ENCODE measurements at regions not wholly inside any gene's neighbourhood (a gene's known extent, or its start where the extent isn't known, plus 50 kb on each side); places are given as distances from the start of the nearest gene placed in this dataset.
"Not testable (repeated sequence)": the region's sequence is repeated elsewhere in the genome, so short reads cannot be mapped to it uniquely, and the experiment has no call there.

DNA sequence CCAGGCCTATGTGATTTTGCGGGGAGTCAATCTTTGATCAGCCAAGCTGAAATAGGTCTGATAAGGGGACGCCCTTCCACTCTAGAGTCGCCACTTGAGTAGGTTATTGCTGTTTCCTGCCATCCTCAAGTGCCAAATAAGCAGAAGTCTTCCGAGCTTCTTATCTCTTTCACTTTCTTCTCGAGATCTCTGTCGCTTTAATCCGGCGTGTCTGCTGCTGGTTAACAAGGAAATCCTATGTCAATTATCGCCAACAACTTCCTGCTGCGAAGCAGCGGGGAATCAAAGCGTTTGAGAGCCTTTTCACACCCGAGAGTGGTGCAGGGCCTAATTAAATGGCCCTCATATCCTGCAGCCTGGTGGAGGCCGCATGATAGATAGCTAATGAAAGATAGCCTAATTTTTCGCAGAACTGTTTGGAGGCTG, 215.9 kb downstream of the RAB11FIP2 start:
- H3K4me1 ChIP-seq (ENCODE audit: insufficient read depth) = peaks cover 26% of the 10 kb centered on the region
- ATAC-seq (peak; percentile 78), DNase-seq (ENCODE audit: low spot score) (peak; percentile 74)
- Mint-ChIP-seq H3K36me3 (ENCODE audit: low read depth) (no peaks in the 10 kb centered on the region), H3K4me1 (peaks cover 26% of the 10 kb centered on the region), H3K9me3 (no peaks in the 10 kb centered on the region; the same call in 1 of the 3 replicates), H3K4me3 (no peak overlapping the region), H3K27me3 (ENCODE audit: insufficient read depth, low read depth, poor library complexity) (no peaks in the 10 kb centered on the region), H3K27ac (peak overlapping the region; percentile 80; the same call in 1 of the 2 replicates)
- no peak overlapping the region for H3K4me3 ChIP-seq
- no peaks in the 10 kb centered on the region for H3K27me3 ChIP-seq (ENCODE audit: insufficient read depth)
- peak overlapping the region; percentile 17; the same call in 1 of the 2 replicates for H3K4me2 ChIP-seq
- no peaks in the 10 kb centered on the region for H3F3A ChIP-seq (replicated peaks; ENCODE audit: low read depth)
- peaks cover 3% of the 10 kb centered on the region; the same call in 1 of the 2 replicates for H3K9me2 ChIP-seq (ENCODE audit: insufficient read depth)
- H3K36me3 ChIP-seq (ENCODE audit: insufficient read depth) = no peaks in the 10 kb centered on the region
- peak overlapping the region; percentile 11; the same call in 1 of the 2 replicates for H2AFZ ChIP-seq
- TF ChIP-seq EZH2phosphoT487 (IDR thresholded peaks at IDR 0.05; ENCODE audit: unreplicated experiment) = no peak
- TF ChIP-seq NANOG (IDR thresholded peaks at IDR 0.05; ENCODE audit: borderline replicate concordance) = no peak
- no peak for TF ChIP-seq POLR2AphosphoS5 (IDR thresholded peaks at IDR 0.05; ENCODE audit: low read depth)
- TF ChIP-seq ZNF331 (CRISPR knock-in tag; IDR thresholded peaks at IDR 0.05; ENCODE audit: low read depth) = no peak
- TF ChIP-seq JUNB (IDR thresholded peaks at IDR 0.05; ENCODE audit: unreplicated experiment) = no peak
- TF ChIP-seq CREB1 (CRISPR knock-in tag; IDR thresholded peaks at IDR 0.05; ENCODE audit: low read depth) = no peak
- no peak for TF ChIP-seq ZNF114 (CRISPR knock-in tag; IDR thresholded peaks at IDR 0.05)
- TF ChIP-seq, protein P1, sequence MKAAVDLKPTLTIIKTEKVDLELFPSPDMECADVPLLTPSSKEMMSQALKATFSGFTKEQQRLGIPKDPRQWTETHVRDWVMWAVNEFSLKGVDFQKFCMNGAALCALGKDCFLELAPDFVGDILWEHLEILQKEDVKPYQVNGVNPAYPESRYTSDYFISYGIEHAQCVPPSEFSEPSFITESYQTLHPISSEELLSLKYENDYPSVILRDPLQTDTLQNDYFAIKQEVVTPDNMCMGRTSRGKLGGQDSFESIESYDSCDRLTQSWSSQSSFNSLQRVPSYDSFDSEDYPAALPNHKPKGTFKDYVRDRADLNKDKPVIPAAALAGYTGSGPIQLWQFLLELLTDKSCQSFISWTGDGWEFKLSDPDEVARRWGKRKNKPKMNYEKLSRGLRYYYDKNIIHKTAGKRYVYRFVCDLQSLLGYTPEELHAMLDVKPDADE (IDR thresholded peaks at IDR 0.05) = no peak
- TF ChIP-seq, protein P2, sequence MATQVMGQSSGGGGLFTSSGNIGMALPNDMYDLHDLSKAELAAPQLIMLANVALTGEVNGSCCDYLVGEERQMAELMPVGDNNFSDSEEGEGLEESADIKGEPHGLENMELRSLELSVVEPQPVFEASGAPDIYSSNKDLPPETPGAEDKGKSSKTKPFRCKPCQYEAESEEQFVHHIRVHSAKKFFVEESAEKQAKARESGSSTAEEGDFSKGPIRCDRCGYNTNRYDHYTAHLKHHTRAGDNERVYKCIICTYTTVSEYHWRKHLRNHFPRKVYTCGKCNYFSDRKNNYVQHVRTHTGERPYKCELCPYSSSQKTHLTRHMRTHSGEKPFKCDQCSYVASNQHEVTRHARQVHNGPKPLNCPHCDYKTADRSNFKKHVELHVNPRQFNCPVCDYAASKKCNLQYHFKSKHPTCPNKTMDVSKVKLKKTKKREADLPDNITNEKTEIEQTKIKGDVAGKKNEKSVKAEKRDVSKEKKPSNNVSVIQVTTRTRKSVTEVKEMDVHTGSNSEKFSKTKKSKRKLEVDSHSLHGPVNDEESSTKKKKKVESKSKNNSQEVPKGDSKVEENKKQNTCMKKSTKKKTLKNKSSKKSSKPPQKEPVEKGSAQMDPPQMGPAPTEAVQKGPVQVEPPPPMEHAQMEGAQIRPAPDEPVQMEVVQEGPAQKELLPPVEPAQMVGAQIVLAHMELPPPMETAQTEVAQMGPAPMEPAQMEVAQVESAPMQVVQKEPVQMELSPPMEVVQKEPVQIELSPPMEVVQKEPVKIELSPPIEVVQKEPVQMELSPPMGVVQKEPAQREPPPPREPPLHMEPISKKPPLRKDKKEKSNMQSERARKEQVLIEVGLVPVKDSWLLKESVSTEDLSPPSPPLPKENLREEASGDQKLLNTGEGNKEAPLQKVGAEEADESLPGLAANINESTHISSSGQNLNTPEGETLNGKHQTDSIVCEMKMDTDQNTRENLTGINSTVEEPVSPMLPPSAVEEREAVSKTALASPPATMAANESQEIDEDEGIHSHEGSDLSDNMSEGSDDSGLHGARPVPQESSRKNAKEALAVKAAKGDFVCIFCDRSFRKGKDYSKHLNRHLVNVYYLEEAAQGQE (IDR thresholded peaks at IDR 0.05; ENCODE audit: unreplicated experiment) = no peak
- TF ChIP-seq, protein P3, sequence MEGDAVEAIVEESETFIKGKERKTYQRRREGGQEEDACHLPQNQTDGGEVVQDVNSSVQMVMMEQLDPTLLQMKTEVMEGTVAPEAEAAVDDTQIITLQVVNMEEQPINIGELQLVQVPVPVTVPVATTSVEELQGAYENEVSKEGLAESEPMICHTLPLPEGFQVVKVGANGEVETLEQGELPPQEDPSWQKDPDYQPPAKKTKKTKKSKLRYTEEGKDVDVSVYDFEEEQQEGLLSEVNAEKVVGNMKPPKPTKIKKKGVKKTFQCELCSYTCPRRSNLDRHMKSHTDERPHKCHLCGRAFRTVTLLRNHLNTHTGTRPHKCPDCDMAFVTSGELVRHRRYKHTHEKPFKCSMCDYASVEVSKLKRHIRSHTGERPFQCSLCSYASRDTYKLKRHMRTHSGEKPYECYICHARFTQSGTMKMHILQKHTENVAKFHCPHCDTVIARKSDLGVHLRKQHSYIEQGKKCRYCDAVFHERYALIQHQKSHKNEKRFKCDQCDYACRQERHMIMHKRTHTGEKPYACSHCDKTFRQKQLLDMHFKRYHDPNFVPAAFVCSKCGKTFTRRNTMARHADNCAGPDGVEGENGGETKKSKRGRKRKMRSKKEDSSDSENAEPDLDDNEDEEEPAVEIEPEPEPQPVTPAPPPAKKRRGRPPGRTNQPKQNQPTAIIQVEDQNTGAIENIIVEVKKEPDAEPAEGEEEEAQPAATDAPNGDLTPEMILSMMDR (conservative IDR thresholded peaks at IDR 0.05; ENCODE audit: low read depth in 2 of 2) = no peak
- H4K20me1 ChIP-seq (replicated peaks; ENCODE audit: insufficient read depth) = no peaks in the 10 kb centered on the region
- H3K27ac ChIP-seq (ENCODE audit: low read depth) = no peak overlapping the region
- H3K79me2 ChIP-seq (replicated peaks; ENCODE audit: insufficient read depth) = no peaks in the 10 kb centered on the region

DNA sequence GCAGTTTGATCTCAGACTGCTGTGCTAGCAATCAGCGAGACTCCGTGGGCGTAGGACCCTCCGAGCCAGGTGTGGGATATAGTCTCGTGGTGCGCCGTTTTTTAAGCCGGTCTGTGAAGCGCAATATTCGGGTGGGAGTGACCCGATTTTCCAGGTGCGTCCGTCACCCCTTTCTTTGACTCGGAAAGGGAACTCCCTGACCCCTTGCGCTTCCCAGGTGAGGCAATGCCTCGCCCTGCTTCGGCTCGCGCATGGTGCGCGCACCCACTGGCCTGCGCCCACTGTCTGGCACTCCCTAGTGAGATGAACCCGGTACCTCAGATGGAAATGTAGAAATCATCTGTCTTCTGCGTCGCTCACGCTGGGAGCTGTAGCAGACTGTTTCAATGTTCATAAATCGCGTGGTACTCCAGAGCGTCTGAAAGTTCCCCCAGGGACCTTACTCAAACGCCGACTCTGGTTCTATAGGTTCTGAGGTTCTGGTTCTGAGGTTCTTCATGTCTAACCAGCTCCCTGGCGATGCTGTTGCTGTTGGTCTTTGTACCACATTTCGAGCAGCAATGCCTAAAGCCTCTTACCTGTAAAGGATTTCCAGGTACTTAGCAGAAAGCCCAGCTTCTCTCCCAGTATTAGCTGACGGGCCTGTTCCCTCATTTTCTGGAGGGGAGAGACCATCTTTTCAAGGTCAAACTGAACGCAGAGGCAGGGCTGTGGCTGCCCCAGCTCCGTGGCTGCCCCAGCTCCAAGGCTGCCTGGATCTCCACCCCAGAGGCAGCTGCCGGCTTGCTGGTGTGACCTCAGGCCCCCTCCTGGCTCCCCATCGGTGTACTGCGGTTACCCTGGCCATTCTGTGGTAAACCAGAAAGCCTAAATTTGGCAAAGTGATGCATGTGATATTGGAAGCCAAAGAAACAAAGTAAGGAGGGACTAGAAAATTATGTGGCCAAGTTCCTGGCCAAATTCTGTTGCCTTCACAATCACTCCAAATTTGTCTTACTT, 207.9 kb downstream of the RAB11FIP2 start:
- not testable (repeated sequence) for H3K27me3 Mint-ChIP-seq (ENCODE audit: insufficient read depth, low read depth, poor library complexity); H3K27ac ChIP-seq (ENCODE audit: low read depth); H3K4me1 ChIP-seq (ENCODE audit: insufficient read depth); H3K79me2 ChIP-seq (replicated peaks; ENCODE audit: insufficient read depth); H3K9me3 Mint-ChIP-seq; H3K36me3 Mint-ChIP-seq (ENCODE audit: low read depth); H4K20me1 ChIP-seq (replicated peaks; ENCODE audit: insufficient read depth); H3K9me2 ChIP-seq (ENCODE audit: insufficient read depth); H3K36me3 ChIP-seq (ENCODE audit: insufficient read depth); H3F3A ChIP-seq (replicated peaks; ENCODE audit: low read depth); H3K4me1 Mint-ChIP-seq
- H3K4me2 ChIP-seq = peak overlapping the region; percentile 74
- DNase-seq (ENCODE audit: low spot score) = peak; percentile 19
- H3K27me3 ChIP-seq (ENCODE audit: insufficient read depth) = peaks cover 10% of the 10 kb centered on the region; the same call in 1 of the 2 replicates
- H3K4me3 Mint-ChIP-seq = peak overlapping the region; percentile 77
- peak overlapping the region; percentile 52 for H3K4me3 ChIP-seq
- peak overlapping the region; percentile 99 for H2AFZ ChIP-seq
- peak overlapping the region; percentile 86; the same call in 1 of the 2 replicates for H3K27ac Mint-ChIP-seq
- peak; percentile 93 for ATAC-seq

DNA sequence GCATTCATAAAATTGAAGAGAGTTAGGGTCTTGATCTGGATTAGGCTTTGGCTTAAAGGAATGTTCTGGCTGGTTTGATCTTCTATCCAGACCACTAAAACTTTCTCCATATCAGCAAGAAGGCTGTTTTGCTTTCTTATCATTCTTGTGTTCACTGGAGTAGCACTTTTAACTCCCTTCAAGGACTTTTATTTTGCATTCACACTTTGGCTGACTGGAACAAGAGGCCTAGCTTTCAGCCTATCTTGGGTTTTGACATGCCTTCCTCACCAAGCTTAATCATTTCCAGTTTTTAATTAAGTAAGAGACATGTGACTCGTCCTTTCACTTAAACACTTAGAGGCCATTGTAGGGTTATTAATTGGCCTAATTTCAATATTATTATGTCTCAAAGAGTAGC, 190.3 kb downstream of the RAB11FIP2 start:
- not testable (repeated sequence) for H3K9me2 ChIP-seq (ENCODE audit: insufficient read depth); H3K4me3 ChIP-seq; H4K20me1 ChIP-seq (replicated peaks; ENCODE audit: insufficient read depth); H3K27me3 Mint-ChIP-seq (ENCODE audit: insufficient read depth, low read depth, poor library complexity); H3K9me3 Mint-ChIP-seq; H3K4me3 Mint-ChIP-seq; H3K27me3 ChIP-seq (ENCODE audit: insufficient read depth); H3F3A ChIP-seq (replicated peaks; ENCODE audit: low read depth); H3K27ac ChIP-seq (ENCODE audit: low read depth); H3K27ac Mint-ChIP-seq; ATAC-seq; H3K36me3 ChIP-seq (ENCODE audit: insufficient read depth); H2AFZ ChIP-seq; H3K4me1 ChIP-seq (ENCODE audit: insufficient read depth); H3K36me3 Mint-ChIP-seq (ENCODE audit: low read depth); H3K4me1 Mint-ChIP-seq; H3K79me2 ChIP-seq (replicated peaks; ENCODE audit: insufficient read depth); DNase-seq (ENCODE audit: low spot score); H3K4me2 ChIP-seq

Measured in GM23338 (cell line).